A673 (cell line): ENCODE measurements at regions not wholly inside any gene's neighbourhood (a gene's known extent, or its start where the extent isn't known, plus 50 kb on each side); places are given as distances from the start of the nearest gene placed in this dataset.

Experiments
- BruUV-seq: library from RNA; stranded (reverse); fragments of 400-500 nt; replicated peaks from 2 replicates; lab custom pipeline; 2021; lab: Mats Ljungman, UMichigan
- CTCF ChIA-PET: fragments of 300-600 bp; sonication (Branson Sonifier 250); formaldehyde crosslinking; loops from one replicate; lab custom pipeline; 2022; ENCODE audit warnings: antibody characterized with exemption; lab: Charles Lee
- POLR2A ChIA-PET: fragments of 300-600 bp; sonication (Branson Sonifier 250); formaldehyde crosslinking; loops from one replicate; lab custom pipeline; 2022; ENCODE audit warnings: antibody characterized with exemption; ENCODE audit not compliant: low non-redundant PET; lab: Charles Lee
- DNase-seq: peaks from one replicate; pipeline ENCODE4 v3.0.0-alpha.2; 2015; ENCODE audit warnings: low spot score
- H3K27ac ChIP-seq: fragments of 200-600 bp; sonication (generic); 2 replicates; pipeline ENCODE4 v1.5.1; 2016; ENCODE audit warnings: mixed run types, low read depth, mild to moderate bottlenecking, mixed read lengths, antibody characterized with exemption, low read length; ENCODE audit not compliant: poor library complexity, severe bottlenecking
- H3K27me3 ChIP-seq: fragments of 200-600 bp; sonication (generic); replicated peaks from 2 replicates; pipeline ENCODE4 v1.6.1; 2017; ENCODE audit warnings: mixed run types, low read depth, mild to moderate bottlenecking, mixed read lengths, antibody characterized with exemption, low read length; ENCODE audit not compliant: insufficient read depth, poor library complexity
- H3K36me3 ChIP-seq: fragments of 200-600 bp; sonication (generic); 2 replicates; pipeline ENCODE4 v1.6.1; 2016; ENCODE audit warnings: mixed run types, mild to moderate bottlenecking, mixed read lengths, antibody characterized with exemption, low read length; ENCODE audit not compliant: insufficient read depth, poor library complexity, severe bottlenecking
- H3K4me1 ChIP-seq: fragments of 200-600 bp; sonication (generic); 2 replicates; pipeline ENCODE4 v1.6.1; 2017; ENCODE audit warnings: mixed run types, mild to moderate bottlenecking, mixed read lengths, antibody characterized with exemption, low read length; ENCODE audit not compliant: insufficient read depth, poor library complexity, severe bottlenecking
- H3K4me3 ChIP-seq: fragments of 200-600 bp; sonication (generic); 2 replicates; pipeline ENCODE4 v1.5.1; 2016; ENCODE audit warnings: low read depth, mixed run types, mild to moderate bottlenecking, mixed read lengths, low read length; ENCODE audit not compliant: poor library complexity, severe bottlenecking
- H3K9me3 ChIP-seq: fragments of 200-600 bp; sonication (generic); 2 replicates; pipeline ENCODE4 v1.6.1; 2016; ENCODE audit warnings: mixed run types, low read depth, mild to moderate bottlenecking, mixed read lengths, antibody characterized with exemption, low read length; ENCODE audit not compliant: poor library complexity, severe bottlenecking
- CTCF ChIP-seq: fragments of 300-800, 200-600 bp; sonication (generic); conservative IDR thresholded peaks from 2 replicates; pipeline ENCODE4 v1.5.1; 2017; ENCODE audit warnings: low read depth, mild to moderate bottlenecking, antibody characterized with exemption, low read length, moderate library complexity, mixed read lengths
- EZH2 ChIP-seq: fragments of 200-600 bp; sonication (generic); IDR thresholded peaks from 2 replicates; pipeline ENCODE4 v1.6.1; 2017; ENCODE audit warnings: borderline replicate concordance, low read depth, mild to moderate bottlenecking, mixed read lengths, antibody characterized with exemption, low read length; ENCODE audit not compliant: poor library complexity, severe bottlenecking
- intact Hi-C: fragments of 100-400 bp; cut with micrococcal nuclease; formaldehyde crosslinking; loops from one replicate; pipeline ENCODE4 v1.10.0; 2022; ENCODE audit not compliant: unreplicated experiment

GRCh38 chr10:6815346-6815745 lies 235.3 kb upstream of the PRKCQ start:
- intact Hi-C loops = no loop called here
- CTCF ChIA-PET = no interaction called here
- no peak for DNase-seq
- Histone ChIP-seq H3K9me3 (no peaks in the 10 kb centered on the region), H3K4me1 (no peaks in the 10 kb centered on the region), H3K36me3 (no peaks in the 10 kb centered on the region), H3K27ac (no peak overlapping the region), H3K4me3 (no peak overlapping the region), H3K27me3 (no peaks in the 10 kb centered on the region)
- no peak for TF ChIP-seq CTCF
- POLR2A ChIA-PET = interaction anchor here (0.6 kb wide), 1 partner anchor 630 kb away, joined by 3 read pairs; no protein-coding TSS in a partner anchor
- no TSS peak for BruUV-seq

- no TSS peak for BruUV-seq
- Histone ChIP-seq H3K27me3 (no peaks in the 10 kb centered on the region), H3K4me3 (no peak overlapping the region), H3K4me1 (no peaks in the 10 kb centered on the region), H3K27ac (no peak overlapping the region), H3K9me3 (no peaks in the 10 kb centered on the region), H3K36me3 (no peaks in the 10 kb centered on the region)
- ChIA-PET CTCF (no interaction called here), POLR2A (interaction anchor here (0.6 kb wide), 1 partner anchor 84 kb away, joined by 3 read pairs; no protein-coding TSS in a partner anchor)
- intact Hi-C loops = no loop called here
- TF ChIP-seq EZH2 (no peak), CTCF (no peak)
- DNase-seq = no peak
Observed at GRCh38 chr10:6813856-6814255, 233.8 kb upstream of the PRKCQ start.

GRCh38 chr10:6813306-6813705 lies 233.2 kb upstream of the PRKCQ start:
- Histone ChIP-seq H3K9me3 (no peaks in the 10 kb centered on the region), H3K4me3 (no peak overlapping the region), H3K27me3 (no peaks in the 10 kb centered on the region), H3K4me1 (no peaks in the 10 kb centered on the region), H3K27ac (no peak overlapping the region), H3K36me3 (no peaks in the 10 kb centered on the region)
- no peak for DNase-seq
- intact Hi-C loops = no loop called here
- no TSS peak for BruUV-seq
- ChIA-PET CTCF (no interaction called here), POLR2A (no interaction called here)
- TF ChIP-seq EZH2 (no peak), CTCF (no peak)
